HG03558 (cell line): ENCODE measurements at regions not wholly inside any gene's neighbourhood (a gene's known extent, or its start where the extent isn't known, plus 50 kb on each side); places are given as distances from the start of the nearest gene placed in this dataset.
"Not testable (repeated sequence)": the region's sequence is repeated elsewhere in the genome, so short reads cannot be mapped to it uniquely, and the experiment has no call there.

Experiments
- ATAC-seq: cut with Tn5 transposase; IDR thresholded peaks from one replicate; pipeline ENCODE4 v1.9.1; 2021; ENCODE audit warnings: moderate number of reproducible peaks; ENCODE audit not compliant: unreplicated experiment; ENCODE audit errors: extremely low read depth

DNA sequence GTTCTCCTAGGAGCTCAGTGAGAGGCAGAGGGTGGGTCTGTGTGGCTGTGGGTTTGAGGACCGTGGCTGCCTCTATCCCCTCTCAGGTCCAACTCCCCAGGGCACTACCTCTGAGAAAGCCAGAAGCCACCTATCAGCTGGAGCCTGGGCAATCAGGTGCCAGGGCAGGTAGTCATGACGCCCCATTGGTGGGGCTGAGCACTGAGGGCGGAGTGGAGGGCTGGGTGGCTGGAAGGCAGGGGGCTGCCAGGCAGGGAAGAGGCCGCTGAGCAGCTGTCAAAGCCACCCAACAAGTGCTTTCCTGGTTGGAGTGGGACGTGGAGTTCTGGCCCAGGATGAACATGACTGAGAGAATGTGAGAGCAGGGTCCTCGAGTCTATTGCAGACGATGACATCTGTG is 164.9 kb upstream of the AJAP1 start:
- no peak for ATAC-seq

DNA sequence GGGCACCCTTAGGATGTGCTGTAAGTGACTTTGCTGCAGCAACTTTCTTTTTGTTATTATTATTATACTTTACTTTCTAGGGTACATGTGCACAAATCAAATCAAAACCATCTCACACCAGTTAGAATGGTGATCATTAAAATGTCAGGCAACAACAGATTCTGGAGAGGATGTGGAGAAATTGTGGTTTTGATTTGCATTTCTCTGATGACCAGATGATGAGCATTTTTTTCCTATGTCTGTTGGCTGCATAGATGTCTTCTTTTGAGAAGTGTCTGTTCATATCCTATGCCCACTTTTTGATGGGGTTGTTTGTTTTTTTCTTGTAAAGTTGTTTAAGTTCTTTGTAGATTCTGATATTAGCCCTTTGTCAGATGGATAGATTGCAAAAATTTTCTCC is 164.4 kb upstream of the AJAP1 start:
- ATAC-seq = not testable (repeated sequence)

DNA sequence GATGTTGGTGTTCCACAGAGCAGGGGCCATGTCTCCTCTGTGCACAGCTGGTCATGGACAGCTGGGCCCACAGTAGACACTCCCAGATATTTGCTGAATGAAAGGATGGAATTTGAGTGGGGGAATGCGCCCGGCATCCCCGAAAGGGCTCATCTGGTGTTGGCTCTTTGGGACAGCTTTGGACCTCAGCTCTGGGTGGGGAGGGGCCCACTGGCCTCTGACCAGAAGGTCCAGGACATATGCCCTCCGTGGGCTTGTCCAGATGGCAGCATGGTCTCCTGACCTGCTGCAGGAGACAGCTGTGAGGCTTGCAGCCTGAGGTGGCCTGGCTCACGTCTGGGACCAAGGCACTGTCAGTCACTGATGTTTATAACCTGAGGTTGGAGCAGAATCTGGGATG is 160.4 kb upstream of the AJAP1 start:
- no peak for ATAC-seq

DNA sequence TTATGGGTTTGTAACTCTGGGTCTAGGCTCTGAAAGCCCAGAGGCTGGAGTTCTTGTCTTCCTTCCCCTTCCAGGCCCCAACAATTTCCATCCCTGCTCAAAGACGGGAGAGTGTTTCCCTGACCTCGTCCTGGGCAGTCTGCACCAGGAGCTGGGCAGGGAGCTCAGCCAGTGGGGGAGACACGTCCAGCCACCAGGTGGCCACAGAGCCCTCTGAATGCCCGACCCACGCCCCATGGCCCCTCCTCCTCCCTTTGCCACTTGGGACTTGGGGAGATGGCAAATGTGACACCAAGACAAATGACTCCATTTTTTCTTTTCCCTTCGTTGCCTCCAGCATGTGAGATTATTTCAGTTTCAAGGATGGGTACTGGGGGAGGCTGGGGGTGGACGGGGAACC is 159.9 kb upstream of the AJAP1 start:
- ATAC-seq = no peak

DNA sequence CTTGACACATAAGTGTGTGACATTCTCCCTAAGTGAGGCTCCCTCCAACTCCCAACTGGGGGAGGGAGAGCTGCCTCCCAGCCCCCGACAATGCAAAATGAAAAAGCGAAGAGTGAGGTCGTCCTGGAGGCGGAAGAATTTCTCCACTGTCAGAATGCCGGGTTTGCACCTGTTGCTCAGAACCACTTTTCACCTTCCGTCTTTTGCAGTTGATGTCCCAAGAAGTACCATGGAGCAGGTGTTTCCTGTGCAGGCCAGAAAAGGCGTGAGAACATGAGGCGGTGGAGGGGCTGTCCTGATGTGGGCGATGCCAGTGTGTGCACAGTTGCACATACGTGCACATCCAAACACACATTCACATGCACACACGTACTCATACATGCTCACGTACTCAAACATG is 158.6 kb upstream of the AJAP1 start:
- no peak for ATAC-seq

DNA sequence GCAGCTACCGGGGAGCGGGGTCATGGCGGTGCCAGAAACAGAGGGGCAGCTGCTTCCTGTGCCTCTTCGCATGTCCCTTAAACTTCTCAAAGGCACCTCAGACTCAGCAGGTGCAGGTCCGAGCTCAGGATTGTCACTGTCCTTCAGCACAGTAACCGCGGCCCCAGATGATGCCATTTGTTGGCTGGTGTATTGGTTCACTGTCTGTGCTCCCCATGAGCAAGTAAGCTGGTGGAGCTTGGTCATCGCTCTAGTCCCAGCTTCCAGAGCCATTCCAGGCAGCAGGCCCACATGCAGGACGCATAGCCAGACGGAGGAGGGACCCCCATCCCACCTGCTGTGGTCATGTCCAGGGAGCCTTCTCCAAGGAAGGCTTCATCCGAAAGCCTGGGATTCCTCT is 154.0 kb upstream of the AJAP1 start:
- no peak for ATAC-seq

DNA sequence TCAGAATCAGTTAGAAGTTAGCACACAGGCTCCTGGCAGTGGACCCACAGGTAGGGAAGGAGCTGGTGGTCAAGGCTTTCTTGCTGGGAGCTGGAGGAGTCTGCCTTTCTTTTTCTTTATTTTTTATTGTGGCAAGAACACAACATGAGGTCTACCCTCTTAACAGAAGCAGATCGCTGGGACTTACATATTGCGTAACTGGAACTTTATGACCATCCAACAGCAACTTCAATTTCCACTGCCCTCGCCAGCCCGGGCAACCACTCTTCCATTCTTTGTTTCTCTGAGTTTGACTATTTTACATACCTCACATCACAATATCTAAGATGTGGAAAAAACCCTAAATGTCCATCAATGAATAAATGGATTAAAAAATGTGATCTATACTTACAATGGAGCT is 147.8 kb upstream of the AJAP1 start:
- no peak for ATAC-seq

DNA sequence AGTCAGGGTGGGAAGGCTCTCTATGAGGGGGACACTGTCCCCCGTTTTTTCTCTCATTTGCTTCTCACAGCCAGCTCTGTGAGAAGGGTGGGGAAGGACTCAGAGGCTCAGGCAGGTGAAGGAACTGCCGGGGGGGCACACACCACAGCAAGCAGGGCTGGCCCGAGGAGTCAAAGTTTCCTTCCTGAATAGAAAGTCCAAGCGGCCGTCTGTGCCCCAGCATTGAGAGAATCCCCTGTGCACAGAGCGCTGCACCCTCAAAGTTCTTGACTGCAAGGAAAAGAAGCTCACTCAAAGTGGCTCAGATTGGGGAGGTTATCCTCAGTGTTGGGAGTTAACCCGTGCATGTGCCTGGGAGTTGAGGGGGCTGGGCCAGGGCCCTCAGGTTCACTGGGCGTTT is 145.2 kb upstream of the AJAP1 start:
- ATAC-seq = no peak

DNA sequence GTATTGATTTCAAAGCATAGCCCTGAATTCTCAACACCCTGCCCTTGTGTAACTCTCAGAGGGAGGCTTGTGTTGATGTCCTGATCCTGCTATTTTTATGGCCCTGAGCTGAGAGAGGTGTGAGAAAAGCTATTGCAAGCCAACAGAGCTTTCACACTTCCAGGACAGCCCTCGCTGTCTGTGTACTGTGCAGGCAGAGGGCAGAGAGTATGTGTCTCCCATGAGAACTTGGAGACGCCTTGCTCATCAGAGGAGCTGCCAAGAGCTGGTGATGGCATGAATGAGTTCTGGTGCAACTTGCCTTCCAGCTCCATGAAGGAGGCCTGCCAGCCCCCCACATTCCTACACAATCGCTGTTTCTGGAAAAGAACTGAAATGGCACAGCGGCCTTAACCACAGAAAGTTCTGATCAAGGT is 144.1 kb upstream of the AJAP1 start:
- ATAC-seq = no peak

DNA sequence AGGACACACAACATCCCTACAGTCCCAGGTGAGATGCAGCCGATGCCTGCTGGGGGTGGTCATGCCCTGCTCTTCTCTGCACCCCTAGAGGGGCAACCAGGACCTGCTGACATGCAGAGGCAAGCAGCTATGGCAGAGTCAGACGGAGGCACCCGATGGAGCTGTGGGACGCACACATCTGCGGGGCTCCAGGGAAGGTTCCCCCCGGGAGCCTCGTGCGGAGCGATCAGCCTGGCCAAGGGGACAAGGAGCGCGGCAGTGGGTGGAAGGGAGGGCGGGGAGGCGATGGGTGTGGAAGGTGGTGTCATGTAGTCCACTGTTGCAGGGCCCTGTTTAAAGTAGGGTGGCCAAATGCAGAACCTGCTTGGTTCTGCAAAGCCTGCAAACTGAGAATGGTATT is 143.0 kb upstream of the AJAP1 start:
- no peak for ATAC-seq

DNA sequence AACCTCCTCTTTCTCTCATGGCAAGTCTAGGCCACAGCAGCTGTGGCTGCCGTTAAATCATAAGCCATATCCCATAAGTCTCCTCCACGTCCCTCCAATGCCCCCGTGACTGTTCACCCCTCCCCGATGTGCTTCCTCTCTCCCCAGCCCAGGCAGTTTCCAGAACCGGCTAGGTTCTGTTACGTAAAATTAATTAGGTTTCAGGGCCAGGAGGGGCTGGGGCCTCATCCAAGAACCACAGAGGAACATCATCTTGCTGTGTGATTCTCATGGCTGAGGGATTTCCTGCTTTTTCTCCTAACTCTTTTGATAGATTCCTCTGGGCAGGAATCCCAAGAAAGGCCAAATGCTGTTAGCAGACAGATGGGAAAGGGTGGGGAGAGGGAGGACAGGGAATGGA is 141.8 kb upstream of the AJAP1 start:
- ATAC-seq = no peak

DNA sequence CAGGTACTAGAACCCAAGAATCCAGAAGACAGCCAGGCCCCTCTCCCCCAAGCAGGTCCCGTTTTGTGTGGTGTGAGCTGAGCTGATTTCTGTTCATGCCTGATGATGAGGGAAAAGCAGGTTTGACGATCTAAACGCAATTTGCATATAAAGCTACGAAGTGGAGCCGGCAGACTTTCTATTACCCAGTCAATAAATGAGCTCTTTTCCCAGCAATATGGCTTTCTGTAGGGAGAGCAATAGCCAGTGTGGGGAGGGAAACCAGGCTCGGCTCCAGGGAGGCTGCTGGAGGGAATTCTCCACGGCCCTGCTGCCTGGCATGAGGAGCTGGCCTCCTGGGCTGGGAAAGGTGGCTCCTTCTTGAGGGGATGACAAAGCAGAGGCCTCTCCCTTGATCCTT is 140.7 kb upstream of the AJAP1 start:
- no peak for ATAC-seq

DNA sequence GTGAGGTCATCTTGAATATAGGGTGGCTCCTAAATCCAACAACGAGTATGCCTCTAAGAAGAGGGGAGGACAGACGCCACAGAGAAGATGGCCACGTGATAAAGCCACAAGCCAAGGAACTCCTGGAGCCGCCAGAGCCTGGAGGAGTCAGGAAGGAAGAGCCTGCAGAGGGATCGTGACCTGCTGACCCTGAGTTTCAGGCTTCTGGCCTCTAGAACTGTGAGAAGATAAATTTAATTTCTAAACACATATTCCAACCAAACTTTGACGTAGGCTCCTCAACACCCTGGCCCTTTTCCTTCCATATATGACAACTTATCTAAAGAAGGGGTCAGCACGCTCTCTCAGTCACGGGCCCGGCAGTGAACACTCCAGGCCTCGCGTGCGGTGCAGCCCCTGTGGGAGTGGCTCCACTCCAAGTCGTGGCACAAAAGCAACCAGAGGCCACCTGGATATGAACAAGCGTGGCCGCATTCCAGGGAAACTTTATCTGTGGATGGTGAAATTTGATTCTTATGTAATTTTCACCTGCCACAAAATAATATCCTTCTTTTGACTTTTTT is 138.6 kb upstream of the AJAP1 start:
- no peak for ATAC-seq

DNA sequence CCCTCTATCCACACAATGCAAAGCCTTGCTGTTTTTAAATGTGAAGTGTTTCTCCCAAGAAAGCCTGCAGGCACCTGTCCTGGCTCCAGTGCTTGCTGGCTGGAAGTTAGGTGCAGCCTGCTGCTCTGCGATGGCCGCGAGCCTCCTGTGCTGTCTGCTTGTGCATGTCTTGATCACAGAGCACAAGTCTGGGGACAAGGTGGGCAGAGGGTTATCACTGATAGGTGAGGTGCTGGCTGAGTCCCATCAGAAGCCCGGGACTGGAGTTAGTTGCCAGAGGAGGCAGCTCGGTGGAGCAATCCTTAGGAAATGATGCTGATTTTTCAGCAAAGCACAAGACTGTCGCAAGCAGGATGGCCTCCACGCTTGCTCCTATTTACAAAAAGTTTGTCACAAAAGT is 137.8 kb upstream of the AJAP1 start:
- ATAC-seq = no peak

DNA sequence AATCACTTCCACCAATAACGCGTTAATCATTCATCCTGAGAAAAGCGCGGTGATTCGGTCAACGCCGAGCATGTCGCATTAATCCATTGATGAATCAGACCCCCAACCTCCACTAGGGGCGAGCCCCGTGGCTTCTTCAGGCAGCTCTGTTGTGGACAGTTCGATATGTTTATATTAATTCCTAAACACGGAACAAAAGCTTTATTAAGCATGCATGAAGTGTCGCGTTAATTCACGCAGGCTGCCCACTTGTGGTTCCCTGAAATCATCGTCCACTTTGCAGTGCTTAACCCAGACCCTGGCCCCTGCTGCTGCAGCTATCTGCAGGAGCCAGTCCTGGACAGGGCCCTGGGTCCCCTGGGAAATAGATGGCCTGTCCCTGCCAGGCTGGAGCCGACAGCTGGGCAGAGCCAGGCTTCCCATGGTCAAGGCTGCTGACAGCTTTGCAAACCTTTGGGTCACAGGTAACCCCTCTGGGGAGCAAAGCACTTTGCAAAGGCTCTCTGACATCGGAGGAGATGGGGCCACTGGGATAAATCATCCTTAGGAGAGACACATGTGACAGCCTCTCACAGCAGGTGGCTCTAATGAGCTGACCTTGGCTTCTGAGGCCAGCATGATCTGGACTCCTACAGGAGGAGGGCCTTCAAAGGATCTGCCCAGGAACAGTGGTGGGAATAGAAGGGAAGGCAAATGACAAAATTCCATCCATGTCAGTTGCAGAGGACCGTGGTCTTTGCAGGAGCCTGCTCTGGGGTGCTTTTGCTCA is 137.0 kb upstream of the AJAP1 start:
- no peak for ATAC-seq

DNA sequence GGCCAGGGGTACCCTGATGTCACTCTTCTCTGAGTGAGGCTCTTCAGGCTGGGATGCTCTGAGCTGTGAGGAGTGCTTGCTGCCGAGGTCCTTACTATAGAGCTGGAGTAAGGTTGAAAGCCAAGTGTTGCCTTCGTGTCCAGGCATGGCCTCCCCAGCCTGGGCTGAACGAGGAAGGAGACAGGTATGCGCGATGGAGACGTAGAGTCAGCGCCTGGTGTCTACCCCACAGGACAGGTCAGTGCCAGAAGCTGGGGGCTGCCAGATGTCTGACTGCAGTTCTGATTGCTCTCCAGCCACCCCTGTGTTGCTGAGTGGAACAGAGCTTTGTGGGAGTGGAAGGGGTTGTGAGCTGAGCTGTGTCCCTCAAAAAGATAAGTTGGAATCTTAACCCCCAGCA is 135.8 kb upstream of the AJAP1 start:
- ATAC-seq = no peak

DNA sequence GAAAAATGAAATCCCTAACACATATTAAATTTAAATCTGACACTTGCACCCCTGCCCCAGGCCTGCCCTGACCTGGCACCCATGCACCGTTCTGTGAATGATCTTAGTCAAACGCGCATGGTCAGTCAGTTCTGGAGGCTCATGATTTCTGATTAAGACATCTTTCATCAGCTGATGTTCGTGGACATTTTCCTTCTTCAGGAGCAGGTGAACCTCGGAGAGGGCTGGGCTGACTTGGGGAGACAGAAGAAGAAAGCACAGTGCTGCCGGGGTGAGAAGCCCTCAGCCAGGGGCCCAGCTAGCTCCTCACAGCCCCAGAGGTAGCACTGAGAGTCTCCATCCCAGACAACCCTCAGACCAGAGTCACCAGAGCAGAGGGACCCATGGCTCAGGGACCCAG is 134.5 kb upstream of the AJAP1 start:
- ATAC-seq = no peak

DNA sequence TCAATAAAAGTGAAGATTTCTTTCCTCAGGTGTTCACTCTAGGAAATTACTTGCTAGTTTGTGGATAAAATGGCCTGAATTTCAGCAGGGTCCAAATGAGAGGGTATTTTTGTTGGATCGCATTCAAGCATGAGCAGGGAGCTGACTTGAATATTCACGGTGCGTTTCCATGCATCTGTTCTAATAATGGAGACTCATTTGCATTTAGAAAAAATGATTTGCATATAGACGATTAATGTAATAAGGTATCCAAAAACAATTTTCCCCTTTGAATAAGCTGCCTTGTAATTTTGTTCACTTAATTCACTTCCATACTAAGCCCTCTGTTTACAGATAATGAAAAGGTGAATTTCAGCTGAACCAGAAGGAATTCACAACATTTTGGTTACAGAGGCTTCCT is 130.9 kb upstream of the AJAP1 start:
- ATAC-seq = no peak

DNA sequence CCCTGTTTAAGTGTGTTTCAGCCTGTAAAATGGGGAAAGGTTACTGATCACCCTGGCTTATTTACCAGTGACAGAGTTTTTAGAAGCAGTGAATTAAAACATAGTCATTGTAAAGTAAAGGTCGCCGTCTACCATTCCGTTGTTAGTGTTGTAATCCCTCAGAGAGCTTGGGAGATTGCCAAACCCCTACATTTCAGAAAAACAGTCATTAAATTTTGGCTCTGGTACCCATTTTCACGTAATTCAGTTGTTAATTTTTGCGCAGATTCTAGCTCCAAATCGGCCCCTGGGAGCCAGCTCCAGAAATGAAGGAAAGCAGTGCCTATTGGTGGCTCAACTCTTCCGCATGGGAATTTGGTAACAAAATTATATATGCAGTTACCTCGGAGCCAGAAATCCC is 127.7 kb upstream of the AJAP1 start:
- no peak for ATAC-seq

DNA sequence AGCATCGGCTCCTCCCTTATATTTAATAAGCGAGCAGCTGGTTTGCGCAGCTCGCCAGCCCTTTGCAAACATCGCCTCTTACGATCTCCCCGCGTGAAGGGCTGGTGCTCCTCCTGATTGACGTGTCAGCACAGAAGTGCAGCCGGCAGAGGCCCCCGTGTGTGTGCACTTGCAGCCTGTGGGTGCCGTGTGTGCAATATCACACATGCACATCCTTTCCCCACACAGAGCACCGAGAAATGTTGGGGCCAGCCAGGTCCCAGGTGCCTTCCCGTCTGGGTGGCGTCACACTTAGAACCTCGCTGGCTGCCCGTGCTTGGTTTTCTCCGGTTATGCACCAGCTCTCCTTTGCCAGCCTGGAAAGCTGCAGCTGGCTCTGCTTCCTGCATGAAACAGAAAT is 126.6 kb upstream of the AJAP1 start:
- ATAC-seq = no peak

DNA sequence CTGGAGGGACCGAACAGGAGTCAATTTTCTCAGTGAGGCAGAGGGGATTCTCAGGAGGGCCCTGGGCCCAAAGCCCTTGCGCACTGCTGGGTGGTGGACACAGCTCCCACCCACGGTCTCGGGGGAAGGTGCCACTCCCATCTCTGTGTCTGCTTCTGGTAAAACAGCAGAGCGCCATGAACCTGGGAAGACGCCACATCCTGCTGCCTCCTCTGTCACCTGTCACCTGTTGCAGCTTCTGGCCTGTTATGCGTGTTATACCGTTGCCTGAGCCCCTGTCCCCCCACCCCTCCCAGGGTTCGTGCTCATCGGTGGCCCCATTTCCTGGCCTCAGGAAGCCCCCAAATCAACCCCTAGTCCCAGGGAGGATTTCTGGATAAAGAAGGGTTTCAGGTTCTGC is 125.8 kb upstream of the AJAP1 start:
- ATAC-seq = no peak

DNA sequence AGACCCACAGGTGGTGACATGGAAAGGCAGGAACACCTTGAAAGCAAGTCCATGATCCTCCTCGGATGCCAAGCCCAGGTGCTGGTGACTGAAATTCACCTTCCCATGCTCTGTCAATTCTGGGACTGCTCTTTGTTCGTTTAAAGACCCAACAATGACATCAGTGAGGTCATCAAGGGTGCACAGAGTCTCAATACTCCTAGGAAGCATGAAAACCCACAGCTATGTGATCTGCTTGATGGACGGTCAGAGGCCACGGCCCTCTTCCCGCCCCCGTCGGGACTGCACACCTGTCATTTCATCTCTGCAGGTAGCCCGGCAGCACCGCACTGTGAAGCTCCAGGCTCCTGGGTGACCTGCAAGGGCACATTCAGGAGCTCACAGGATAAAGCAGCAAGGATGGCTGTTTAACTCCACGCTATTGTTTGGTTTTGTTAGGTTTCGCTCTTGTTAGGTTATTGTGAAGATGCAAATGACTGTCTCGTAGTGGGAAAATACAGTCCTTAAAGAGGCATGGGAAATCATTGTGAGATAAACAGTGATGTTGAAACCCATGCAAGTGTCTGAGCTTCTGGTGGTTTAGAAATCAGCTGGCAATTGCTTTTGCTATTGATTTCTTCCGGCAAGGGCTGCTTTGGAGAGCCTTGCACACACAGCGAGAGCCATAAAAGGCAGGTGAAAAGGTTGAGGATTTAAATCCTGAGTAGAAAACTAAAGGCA is 124.8 kb upstream of the AJAP1 start:
- no peak for ATAC-seq
